C1 segment of cervical spinal cord (tissue), 14 donors: ENCODE measurements at regions not wholly inside any gene's neighbourhood (a gene's known extent, or its start where the extent isn't known, plus 50 kb on each side); places are given as distances from the start of the nearest gene placed in this dataset.

Experiments used
- DNase-seq, 14 donors: peaks; one replicate each; lab custom pipeline; 2025; lab: John Stamatoyannopoulos, UW

DNA sequence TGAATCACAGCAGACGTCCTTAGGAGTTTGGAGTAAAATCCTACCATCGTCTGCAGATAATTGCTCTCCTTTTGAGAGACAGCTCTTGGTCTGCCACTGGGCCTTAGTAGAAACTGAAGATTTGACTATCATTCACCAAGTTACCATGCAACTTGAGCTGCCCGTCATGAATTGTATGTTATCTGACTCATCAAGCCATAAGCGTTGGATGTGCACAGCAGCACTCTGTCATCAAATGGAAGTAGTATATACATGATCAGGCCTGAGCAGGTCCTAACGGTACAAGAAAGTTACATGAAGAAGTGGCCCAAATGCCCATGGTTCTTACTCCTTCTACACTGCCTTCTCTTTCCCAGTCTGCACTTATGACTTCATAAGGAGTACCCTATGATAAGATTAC is 317.8 kb downstream of the GPATCH2 start:
- DNase-seq: no peak

DNA sequence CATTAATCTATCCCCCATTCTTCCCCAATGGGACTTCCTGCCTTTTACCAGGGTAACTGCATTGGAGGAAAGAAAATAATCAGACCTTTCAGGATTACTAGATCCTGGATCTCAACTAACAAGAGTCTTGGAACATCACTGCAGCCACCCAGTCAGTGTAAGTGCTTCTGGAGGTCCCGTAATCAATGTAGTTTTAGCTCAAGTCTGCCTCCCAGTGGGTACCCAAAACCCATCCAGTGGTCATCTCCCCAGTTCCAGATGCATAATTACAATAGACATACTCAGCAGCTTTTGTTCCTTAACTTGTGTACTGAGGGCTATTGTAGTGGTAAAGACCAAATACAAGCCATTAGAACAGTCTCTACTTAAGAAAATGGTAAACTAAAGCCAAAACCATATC is 319.1 kb downstream of the GPATCH2 start:
- DNase-seq: no peak

DNA sequence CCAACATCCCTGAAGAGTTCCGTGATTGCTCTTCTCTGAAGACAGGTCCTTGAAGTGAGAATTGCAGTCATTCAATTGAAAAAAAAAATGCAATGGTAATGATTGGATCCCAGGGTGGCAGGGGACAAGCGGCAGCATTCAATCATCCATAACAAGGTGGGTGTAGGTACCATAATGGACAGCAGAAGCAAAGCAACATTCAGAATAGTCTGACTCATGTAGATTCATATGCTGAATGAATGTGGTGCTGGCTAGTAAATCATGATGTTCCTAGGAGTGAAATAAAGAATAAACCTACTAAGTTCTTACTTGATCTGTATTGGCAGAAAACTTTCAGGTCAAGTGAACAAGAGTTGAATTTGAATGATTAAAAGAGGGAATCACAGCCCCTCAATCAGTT is 319.6 kb downstream of the GPATCH2 start:
- no peak for DNase-seq

DNA sequence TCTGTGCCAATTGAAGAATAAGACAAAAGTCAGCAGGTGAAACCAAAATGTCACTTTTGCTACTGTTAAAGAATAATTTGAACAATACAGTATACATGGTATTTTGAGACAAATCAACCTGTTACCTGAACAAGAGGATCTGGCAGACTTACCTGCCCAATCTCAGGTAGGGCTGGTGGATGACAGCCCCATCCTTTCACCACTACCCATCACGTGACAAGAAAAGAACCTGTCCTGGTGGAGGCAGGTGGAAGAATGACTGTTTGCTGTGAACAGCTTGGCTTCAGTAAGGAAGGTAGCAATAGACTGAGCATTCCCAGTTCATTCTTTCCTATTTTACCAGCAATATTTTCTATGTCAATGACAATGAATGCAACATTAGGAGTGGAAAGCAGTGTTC is 349.6 kb downstream of the GPATCH2 start:
- DNase-seq: no peak

DNA sequence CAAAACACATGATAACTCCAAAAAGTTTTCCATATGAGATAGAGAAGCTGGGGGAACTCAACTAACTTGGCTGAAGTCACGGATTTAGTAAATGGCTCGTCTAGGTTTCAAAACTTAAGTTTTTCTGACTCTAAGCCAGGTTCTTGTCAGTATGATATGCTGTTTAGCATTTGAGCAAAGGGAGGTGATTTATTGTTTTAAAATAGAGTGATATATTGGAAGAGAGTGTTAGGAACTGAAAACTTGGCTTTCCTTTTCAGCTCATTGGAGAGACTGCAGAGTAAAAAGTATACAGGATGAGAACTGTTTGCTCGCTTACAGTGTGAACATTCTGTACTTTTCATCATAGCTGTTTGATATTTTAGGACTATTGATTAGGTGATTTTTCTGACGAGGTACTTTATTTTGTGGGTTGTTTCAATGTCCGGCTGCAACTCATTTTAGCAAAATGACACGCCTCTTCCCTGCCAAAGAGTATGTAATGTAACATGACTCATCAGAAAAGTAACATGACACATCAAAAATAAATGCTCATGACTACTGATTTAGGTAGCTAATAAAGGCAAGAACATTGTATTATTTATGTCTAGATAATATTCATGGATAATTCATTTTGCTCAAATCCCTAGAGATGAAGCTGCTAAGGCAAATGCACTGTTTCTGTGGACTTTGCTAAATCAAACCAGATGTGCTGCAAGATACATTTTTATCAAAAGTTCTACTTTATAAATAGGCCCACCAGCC is 355.1 kb downstream of the GPATCH2 start:
- DNase-seq: no peak

DNA sequence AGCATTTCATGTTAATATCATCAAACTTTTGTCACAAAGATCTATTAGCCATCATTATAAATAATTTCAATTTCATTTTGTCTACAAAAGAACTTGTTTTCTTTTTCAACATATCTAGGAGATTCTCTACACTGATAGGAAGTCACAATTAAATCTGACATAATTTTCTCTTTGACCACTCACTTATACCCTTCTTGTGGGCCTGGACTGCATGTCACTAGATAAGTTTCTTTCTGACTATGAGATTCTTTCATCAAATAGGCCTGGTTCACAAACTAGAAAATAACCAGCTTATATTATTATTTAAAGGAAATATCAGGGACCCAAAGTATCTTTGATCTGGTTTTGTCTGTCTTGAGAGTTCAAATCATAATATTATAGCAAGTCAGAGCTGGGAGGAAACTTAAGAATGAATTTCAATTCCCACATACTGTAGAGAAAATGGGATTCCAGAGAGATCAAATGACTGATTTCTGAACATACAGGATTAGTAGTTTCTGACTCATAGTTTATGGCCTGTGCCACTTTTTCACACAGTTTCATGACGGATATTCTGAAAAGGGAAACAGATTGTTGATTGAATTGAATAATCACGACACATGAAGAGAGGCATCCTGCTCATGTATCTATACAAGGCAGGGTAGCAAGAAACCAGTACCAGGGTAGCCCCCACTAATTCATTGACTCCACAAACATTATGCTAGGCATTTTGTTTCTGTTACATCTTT is 355.8 kb downstream of the GPATCH2 start:
- no peak for DNase-seq

DNA sequence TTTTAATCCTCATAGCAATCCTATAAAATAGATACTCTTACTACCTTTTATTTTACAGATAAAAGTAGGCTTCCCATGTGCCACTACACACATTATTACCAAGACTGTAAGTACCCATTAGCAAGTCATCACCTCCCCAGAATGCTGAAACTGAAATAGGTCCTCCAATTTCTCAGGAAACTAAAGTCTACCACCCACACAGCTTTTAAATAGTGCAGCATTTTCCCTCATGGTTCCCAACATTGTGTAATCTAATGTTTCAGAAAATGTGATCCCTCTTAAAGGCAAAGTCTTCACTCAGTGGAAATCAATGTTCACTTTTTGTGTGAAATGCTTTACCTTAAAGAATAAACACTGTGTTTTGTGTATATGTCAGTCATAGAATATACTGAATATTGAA is 356.5 kb downstream of the GPATCH2 start:
- no peak for DNase-seq

DNA sequence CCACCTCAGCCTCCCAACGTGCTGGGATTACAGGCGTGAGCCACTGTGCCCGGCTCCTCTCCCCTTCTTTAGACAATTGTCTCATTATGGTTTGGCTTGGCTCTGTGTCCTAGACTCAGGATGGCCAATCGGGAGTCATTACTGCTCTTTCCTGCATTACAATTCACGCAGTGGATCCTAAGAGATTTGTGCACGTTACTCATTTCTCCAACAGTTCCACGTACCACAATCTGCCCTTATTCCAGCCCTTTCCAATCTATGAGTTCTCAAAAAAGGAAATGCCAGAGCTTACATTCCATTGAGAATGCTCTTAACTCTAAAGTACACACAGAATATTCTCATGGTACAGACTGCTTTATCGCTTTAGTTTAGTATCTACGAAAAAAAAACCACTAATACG is 357.0 kb downstream of the GPATCH2 start:
- DNase-seq: no peak

DNA sequence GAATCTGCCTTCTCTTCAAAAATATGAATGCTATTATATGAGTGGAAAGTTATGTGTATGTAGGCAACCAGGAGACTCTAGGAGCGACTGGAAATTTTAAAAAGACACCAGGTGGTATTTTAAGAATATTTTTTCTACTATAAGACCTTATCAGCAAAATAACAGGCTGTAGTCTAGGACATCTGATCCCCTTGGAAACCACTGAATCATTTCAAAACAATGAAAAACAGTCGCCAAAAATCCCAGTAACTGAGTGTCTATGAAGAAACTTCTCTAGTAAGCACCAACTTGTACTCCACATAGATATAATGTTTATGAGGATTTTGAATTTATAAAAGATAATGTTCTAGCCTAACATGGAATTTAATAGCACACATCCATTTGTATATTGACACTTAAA is 358.5 kb downstream of the GPATCH2 start:
- no peak for DNase-seq

DNA sequence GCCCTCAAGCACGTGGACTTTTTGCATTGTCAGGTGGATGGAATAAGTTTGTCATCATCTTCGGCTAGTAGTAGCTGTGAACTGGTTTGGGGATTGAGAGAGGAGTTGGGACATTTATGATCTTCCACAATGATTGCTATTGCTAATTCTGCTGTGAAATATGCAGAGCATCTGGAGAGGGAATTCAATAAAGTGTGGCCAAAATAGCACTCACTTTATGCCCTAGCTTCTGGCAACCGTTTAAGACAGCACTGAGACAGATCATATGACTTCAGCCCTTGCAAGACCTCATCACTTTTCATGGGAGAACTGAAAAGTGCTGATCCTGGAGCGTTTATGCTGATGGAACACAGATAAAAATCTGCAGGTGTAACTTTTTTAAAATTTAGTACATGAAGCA is 360.8 kb downstream of the GPATCH2 start:
- no peak for DNase-seq

DNA sequence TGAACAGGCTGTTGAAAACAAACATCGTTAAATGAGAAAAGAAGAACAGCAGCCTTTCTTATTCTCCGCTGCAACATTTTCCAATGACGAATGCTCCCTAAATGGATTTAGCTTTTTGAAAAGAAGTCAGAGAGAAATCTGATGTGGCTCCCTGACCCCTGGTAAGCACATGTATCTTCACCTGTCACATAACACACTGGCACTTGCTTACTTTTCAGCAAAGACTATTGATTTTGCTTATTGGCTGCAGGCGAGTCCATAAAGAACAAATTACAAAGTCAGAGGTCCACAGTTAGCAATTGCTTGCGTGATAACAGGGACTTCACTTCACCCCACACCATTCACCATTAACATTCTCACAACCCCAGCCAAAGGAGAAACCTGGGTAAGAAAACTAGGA is 362.8 kb downstream of the GPATCH2 start:
- DNase-seq: no peak

DNA sequence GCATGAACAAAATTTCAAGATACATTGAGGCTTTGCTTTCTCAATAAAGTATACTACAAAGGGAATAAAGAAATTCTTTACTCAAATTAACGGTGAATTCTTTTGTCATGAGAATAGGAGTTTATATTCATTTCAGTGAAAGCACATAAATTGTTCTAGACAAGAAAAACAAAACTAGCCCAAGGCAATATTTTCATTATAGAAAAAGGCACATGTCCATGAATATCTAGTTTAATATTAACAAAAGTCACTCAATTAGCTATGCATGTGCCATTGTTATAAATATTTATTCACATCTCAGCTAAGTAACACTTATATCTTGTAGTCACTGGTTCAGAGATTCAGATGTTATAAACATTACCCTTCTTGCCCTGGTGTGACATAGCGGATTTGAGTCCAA is 369.3 kb downstream of the GPATCH2 start:
- DNase-seq: no peak

DNA sequence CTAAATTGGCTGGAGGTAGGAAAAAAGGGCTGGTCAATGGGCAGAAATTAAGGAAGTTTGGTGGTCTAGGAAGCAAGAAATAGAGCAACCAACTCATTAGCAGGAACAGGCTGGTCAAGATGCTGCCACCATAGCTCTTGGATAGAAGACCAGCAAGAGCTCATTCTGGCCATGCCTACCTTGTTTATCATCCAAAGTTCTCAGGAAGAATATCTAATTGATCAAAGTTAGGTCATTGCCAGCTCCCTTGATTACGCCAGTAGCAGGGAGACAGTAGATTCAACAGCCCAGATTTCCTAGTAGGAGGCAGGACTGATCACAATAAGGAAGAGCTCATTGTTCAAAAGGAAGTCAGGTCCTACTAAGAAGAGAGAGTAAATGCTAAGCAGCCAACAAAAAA is 370.2 kb downstream of the GPATCH2 start:
- DNase-seq: no peak

DNA sequence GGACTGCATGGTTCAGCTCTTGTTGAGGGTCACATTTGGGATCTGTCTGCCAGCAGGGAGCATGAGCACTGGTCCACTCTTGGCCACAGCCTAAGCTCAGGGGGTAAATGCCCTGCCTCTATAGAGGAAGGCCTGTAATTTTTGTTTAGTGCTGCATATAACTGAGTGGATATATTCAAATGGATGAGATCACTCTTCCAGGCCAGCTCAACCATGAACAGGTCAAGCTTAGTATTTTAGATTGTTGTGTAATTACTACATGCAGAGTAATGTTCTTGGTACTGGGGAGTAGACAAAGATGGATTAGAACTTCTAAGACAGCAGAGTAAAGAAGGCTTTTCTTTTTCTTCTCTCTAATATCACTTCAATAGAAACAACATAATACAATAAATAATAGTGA is 376.9 kb downstream of the GPATCH2 start:
- no peak for DNase-seq

DNA sequence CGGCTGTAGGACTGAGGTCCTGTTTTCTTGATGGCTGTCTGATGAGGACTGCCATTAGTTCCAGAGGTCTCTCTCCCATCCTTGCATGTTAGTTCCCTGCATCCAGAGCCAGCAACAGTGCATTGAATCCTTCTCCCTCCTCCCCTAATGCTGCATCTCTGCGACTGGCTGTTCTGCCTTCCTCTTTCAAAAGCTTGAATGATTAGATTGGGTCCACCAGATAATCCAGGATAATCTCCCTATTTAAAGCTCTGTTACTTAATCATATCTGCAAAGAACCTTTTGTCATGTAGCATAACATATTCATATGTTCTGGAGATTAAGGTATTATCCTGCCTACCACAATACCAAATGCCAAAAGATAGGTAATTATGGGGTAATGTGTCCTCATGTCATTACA is 377.5 kb downstream of the GPATCH2 start:
- no peak for DNase-seq

DNA sequence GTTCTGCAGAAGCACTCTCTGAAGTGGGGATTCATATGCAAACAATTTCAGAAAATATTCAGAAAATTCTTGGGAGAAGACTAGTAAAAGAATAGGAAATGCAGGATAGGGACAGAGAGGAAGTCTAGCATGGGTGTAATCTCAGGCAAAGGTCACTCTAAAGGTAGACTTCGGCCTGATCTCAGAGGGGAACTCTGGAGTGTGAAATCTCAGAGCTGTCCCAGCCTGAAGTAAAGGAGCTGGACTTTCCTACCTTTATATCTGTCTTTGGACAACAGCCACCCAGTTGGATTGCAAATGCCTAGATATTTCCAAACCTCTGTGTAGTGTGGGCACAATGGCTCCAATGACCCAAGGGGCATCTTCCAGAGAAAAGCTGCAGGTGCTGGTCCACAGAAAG is 379.8 kb downstream of the GPATCH2 start:
- DNase-seq: no peak

DNA sequence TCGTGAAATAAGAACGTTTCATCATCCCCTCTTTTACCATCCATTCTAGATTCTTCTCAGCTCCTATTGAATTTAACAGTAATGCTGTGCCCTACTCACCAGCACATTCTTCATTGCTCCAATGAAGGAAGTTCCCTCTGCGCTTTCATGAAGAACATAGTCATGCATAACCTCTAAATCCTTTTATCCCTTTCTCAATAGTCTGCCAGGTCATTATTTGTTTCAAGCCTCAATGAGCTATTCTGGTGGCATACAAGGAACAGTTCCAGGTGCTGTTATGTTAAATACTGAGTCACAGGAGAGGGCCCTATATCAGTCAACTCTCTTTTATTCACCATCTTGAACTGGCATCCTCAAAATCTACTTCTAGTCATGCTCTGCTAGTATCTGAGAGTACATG is 381.0 kb downstream of the GPATCH2 start:
- DNase-seq: no peak

DNA sequence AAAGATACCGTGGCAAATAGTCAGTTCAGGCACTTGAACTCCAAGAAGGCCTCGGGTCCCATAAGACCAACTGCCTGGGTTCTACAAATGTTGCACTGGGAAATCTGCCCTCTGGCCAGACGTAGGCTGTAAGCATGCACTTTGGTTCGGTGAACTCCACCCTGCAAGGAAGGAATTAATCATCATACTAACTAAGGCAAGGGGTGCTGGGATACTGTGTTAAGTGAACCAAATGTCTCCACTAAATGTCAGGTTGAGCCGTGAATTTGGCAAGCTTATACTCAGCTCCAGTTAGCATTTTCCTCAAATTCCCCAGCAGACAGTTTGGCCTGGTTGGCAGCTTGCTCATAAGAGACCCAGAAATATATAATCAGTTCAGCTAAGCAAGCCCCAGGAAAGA is 385.9 kb downstream of the GPATCH2 start:
- no peak for DNase-seq

DNA sequence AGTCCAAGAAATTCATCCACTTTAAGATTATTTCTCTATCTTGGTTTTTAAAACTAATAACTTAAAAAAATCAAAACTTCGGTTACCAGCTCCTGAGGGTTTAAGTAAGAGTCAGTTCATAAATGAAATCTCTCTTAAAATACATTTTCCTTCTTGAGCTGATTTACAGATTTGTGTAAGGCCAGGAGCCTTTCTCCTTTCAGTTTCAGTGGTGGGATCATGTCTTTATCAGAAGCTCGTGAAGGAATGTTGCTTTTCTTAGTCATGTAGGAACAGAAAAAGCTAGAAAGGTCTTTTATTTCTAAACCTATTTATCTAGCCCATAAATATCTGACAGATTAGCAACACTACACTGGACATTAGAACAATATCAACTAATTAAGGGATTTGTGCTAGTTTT is 390.2 kb downstream of the GPATCH2 start:
- DNase-seq: no peak

DNA sequence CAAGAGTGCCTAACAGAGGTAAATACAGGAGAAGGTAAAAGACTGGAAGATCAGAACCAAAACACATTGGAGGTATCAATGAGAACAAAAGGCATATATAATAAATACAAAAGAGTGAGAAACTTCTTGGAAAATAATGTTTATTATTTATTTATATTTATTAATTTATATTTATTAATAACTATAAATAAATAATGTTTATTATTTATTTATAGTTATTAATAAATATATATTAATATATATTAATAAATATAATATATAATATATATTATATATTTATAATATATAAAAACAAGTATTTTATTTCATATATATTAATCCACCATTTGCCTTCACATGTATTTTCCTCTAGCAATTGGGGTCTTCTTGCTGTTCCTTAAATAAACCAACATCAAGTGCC is 391.9 kb downstream of the GPATCH2 start:
- DNase-seq: no peak

DNA sequence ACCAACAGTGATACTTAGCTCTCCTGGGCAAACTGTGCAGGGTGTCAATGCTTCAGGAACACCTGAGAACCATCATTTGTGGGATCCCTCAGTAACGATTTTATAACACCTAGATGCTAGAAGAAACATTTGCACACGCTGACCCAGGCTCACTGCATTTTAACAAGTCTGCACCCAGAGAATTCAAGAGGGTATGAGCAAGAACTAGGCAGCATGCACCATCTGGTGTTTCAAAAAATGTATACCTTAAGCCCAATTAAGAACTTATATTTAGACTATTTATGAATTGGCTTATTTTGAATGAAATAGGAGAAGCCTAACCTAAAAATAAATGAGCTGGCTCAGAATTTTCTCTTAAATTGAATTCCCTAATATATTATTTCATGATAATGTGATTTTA is 400.5 kb downstream of the GPATCH2 start:
- no peak for DNase-seq

DNA sequence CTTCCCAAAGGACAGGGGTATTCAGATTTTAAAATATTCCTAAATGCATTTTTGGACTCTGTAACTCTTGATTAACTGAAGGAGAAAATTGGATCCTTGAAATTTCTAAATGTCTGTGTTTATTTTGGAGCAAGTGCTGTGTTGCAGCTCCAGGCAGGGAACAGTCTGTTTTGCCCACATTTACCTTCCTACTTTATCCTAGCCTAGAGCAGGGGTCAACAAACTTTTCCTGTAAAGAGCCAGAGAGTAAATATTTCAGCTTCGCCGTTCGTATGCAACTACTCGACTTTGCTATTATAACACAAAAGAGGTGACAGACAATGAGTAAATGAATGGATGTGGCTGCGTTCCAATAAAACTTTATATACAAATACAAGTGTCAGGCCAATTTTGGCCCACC is 402.2 kb downstream of the GPATCH2 start:
- DNase-seq: no peak

DNA sequence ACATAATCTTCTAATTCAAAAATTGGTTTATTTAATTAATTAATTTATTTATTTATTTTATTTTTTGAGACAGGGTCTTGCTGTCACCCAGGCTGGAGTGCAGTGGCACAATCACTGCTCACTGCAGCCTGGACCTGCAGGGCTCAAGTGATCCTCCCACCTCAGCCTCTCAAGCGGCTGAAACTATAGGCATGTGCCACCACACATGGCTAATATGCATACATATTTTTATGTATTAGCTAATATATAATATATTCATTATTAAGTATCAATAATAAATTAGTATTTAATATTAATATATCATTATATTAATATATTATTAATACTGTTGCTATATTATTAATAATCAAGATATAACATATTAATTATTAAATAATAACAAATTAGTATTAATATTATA is 406.7 kb downstream of the GPATCH2 start:
- DNase-seq: no peak

DNA sequence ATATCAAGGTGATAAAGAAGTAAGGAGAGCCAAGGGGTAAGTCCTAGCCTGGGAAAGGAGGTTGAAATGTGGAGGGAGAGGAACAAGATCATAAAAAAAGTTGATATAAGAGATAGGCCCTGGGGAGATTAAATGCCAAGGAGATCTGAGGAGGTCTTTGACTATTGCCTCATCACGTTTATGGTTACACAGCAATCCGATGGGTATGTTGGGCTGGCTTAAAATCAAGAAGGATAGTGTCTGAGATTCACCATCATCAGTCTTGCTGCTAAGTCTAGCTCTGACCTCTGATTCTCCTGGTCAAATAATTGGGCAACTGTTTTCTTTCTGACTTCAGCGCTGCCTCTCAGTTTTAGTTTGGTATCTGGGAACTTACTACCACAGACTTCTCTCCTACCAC is 416.3 kb downstream of the GPATCH2 start:
- DNase-seq: no peak
